SK-N-SH (cell line): ENCODE measurements at regions not wholly inside any gene's neighbourhood (a gene's known extent, or its start where the extent isn't known, plus 50 kb on each side); places are given as distances from the start of the nearest gene placed in this dataset.

ENCODE experiments used
- CTCF ChIA-PET: fragments of 300-600, 350-600 bp; formaldehyde crosslinking; extraction: SDS; loops from one replicate; lab custom pipeline; 2021; lab: Yijun Ruan, JAX
- POLR2A ChIA-PET: fragments of 350-600 bp; sonication (Branson Sonifier 250); formaldehyde crosslinking; extraction: SDS; loops from one replicate; lab custom pipeline; 2020; ENCODE audit warnings: antibody characterized with exemption, inconsistent platforms; lab: Yijun Ruan, JAX
- DNase-seq: peaks from one replicate; pipeline ENCODE4 v3.0.0; 2012
- H2AFZ ChIP-seq: fragments of 200-600 bp; sonication (generic); 2 replicates; pipeline ENCODE4 v1.8.1; 2016; ENCODE audit warnings: antibody characterized with exemption, mild to moderate bottlenecking, low read depth
- H3F3A ChIP-seq: fragments of 200-600 bp; sonication (generic); replicated peaks from 2 replicates; pipeline ENCODE3; 2016; ENCODE audit warnings: antibody characterized with exemption, mild to moderate bottlenecking; ENCODE audit not compliant: insufficient read depth
- H3K27ac ChIP-seq, 2 experiments: fragments of 200-500 bp in 1 of 2; fragments of 200-600 bp in 1 of 2; sonication (Bioruptor generic) in 1 of 2; sonication (generic), shearing (Covaris generic) in 1 of 2; 2 replicates each; pipeline versions ENCODE4 v1.5.1 to v1.6.1; 2014 to 2016; ENCODE audit warnings: low read depth in 2 of 2, inconsistent platforms in 1 of 2, low read length in 1 of 2, mild to moderate bottlenecking in 1 of 2, mixed read lengths in 1 of 2
- H3K27me3 ChIP-seq: fragments of 200-600 bp; sonication (generic), shearing (Covaris generic); 2 replicates; pipeline ENCODE4 v1.6.1; 2016; ENCODE audit warnings: mixed run types; ENCODE audit not compliant: insufficient read depth
- H3K36me3 ChIP-seq, 2 experiments: fragments of 200-500 bp in 1 of 2; fragments of 200-600 bp in 1 of 2; sonication (Bioruptor generic) in 1 of 2; sonication (generic) in 1 of 2; replicated peaks in 1 of 2; 2 replicates each; pipeline versions ENCODE3 to v1.5.1; 2014 to 2016; ENCODE audit warnings: low read length in 1 of 2, mild to moderate bottlenecking in 1 of 2; ENCODE audit not compliant: insufficient read depth in 2 of 2, control insufficient read depth in 1 of 2
- H3K4me1 ChIP-seq, 2 experiments: fragments of 200-500 bp in 1 of 2; fragments of 200-600 bp in 1 of 2; sonication (Bioruptor generic) in 1 of 2; sonication (generic), shearing (Covaris generic) in 1 of 2; 2 replicates each; pipeline versions ENCODE4 v1.5.1 to v1.6.1; 2014 to 2016; ENCODE audit warnings: low read depth in 1 of 2, low read length in 1 of 2, mixed run types in 1 of 2; ENCODE audit not compliant: insufficient read depth in 2 of 2, control insufficient read depth in 1 of 2
- H3K4me2 ChIP-seq: fragments of 200-600 bp; sonication (generic), shearing (Covaris generic); 2 replicates; pipeline ENCODE4 v1.6.1; 2017; ENCODE audit warnings: mixed run types
- H3K4me3 ChIP-seq, 2 experiments: fragments of 200-500 bp in 1 of 2; fragments of 200-600 bp in 1 of 2; sonication (Bioruptor generic) in 1 of 2; sonication (generic), shearing (Covaris generic) in 1 of 2; 2 replicates each; pipeline versions ENCODE4 v1.5.1 to v1.8.1; 2014 to 2016; ENCODE audit warnings: low read depth in 2 of 2, inconsistent platforms in 1 of 2, low read length in 1 of 2, mild to moderate bottlenecking in 1 of 2, mixed read lengths in 1 of 2, moderate library complexity in 1 of 2
- H3K79me2 ChIP-seq: fragments of 200-600 bp; sonication (generic); 2 replicates; pipeline ENCODE4 v1.8.1; 2017; ENCODE audit warnings: mild to moderate bottlenecking; ENCODE audit not compliant: insufficient read depth
- H3K9ac ChIP-seq: fragments of 200-600 bp; sonication (generic); 2 replicates; pipeline ENCODE4 v1.6.1; 2017; ENCODE audit warnings: mixed run types
- H3K9me2 ChIP-seq: fragments of 200-600 bp; sonication (generic); 2 replicates; pipeline ENCODE4 v1.6.1; 2017; ENCODE audit warnings: mixed run types
- H3K9me3 ChIP-seq: fragments of 200-600 bp; sonication (generic); 2 replicates; pipeline ENCODE4 v1.6.1; 2017; ENCODE audit warnings: mixed run types, mild to moderate bottlenecking, moderate library complexity
- H4K20me1 ChIP-seq: fragments of 200-600 bp; sonication (generic); 2 replicates; pipeline ENCODE4 v1.6.1; 2017; ENCODE audit warnings: mild to moderate bottlenecking, mixed run types; ENCODE audit not compliant: insufficient read depth
- ELF1 ChIP-seq: IDR thresholded peaks from 2 replicates; pipeline ENCODE4 v1.4.0; 2012
- EZH2phosphoT487 ChIP-seq: fragments of 200-600 bp; sonication (generic); IDR thresholded peaks from 2 replicates; pipeline ENCODE4 v1.6.1; 2017; ENCODE audit warnings: low read depth, mixed run types, mild to moderate bottlenecking, antibody characterized with exemption, moderate library complexity, borderline replicate concordance
- FOXJ3 ChIP-seq: sonication (generic); formaldehyde crosslinking; IDR thresholded peaks from 2 replicates; pipeline ENCODE4 v1.5.1; 2020; ENCODE audit warnings: mild to moderate bottlenecking, missing genetic modification reagents
- GABPA ChIP-seq: IDR thresholded peaks from 2 replicates; pipeline ENCODE4 v1.4.0; 2012; ENCODE audit warnings: low read depth, mild to moderate bottlenecking
- IRF3 ChIP-seq: fragments of 150-350 bp; IDR thresholded peaks from 2 replicates; pipeline ENCODE4 v1.6.1; 2016; ENCODE audit warnings: mild to moderate bottlenecking, low read depth, low read length
- MAX ChIP-seq: IDR thresholded peaks from 2 replicates; pipeline ENCODE4 v1.4.0; 2012; ENCODE audit warnings: low read depth
- MEF2A ChIP-seq: IDR thresholded peaks from 2 replicates; pipeline ENCODE4 v1.4.0; 2012; ENCODE audit warnings: low read depth, borderline replicate concordance
- MXI1 ChIP-seq: IDR thresholded peaks from 2 replicates; pipeline ENCODE4 v1.6.1; 2012; ENCODE audit warnings: mild to moderate bottlenecking, low read depth, low read length, improper control_type of control experiment
- NFIC ChIP-seq: IDR thresholded peaks from 2 replicates; pipeline ENCODE4 v1.4.0; 2012; ENCODE audit warnings: borderline replicate concordance
- NRF1 ChIP-seq: IDR thresholded peaks from 2 replicates; pipeline ENCODE4 v1.6.1; 2012; ENCODE audit warnings: low read depth, mild to moderate bottlenecking, low read length
- PBX3 ChIP-seq: IDR thresholded peaks from 2 replicates; pipeline ENCODE4; 2012
- RAD21 ChIP-seq: IDR thresholded peaks from 2 replicates; pipeline ENCODE4 v1.6.1; 2012; ENCODE audit warnings: mild to moderate bottlenecking, low read length
- RCOR1 ChIP-seq: fragments of 150-350 bp; IDR thresholded peaks from 2 replicates; pipeline ENCODE4 v1.6.1; 2017; ENCODE audit warnings: antibody characterized with exemption, low read length
- TCF12 ChIP-seq: IDR thresholded peaks from 2 replicates; pipeline ENCODE4 v1.4.0; 2012
- TEAD4 ChIP-seq: IDR thresholded peaks from 2 replicates; pipeline ENCODE4 v1.4.0; 2012; ENCODE audit warnings: mild to moderate bottlenecking, borderline replicate concordance; ENCODE audit not compliant: insufficient read depth
- USF2 ChIP-seq: fragments of 150-350 bp; IDR thresholded peaks from 2 replicates; pipeline ENCODE4 v1.6.1; 2017; ENCODE audit warnings: antibody characterized with exemption, low read length, low read depth, borderline replicate concordance
- WGBS: methylation state at CpG from one replicate; pipeline ENCODE4 v1.1.6; 2017; ENCODE audit warnings: low lambda C conversion rate; 5-methylcytosine and 5-hydroxymethylcytosine counted together

GRCh38 chr10:124286621-124287020 lies 132.1 kb downstream of the OAT start:
- no CpG with 5 or more reads among the region's 1 CpG for WGBS
- Histone ChIP-seq H3K79me2 (no peaks in the 10 kb centered on the region), H4K20me1 (no peaks in the 10 kb centered on the region), H3K4me2 (no peak overlapping the region), H3K9me2 (no peaks in the 10 kb centered on the region), H3K36me3 (no peaks in the 10 kb centered on the region), H3K4me1 (peaks cover 0 to 16% of the 10 kb centered on the region in 2 experiments; a peak in 2 of 4 replicates), H3K9ac (no peak overlapping the region), H3K9me3 (no peaks in the 10 kb centered on the region), H2AFZ (no peak overlapping the region), H3K4me3 (no peak overlapping the region), H3K27me3 (no peaks in the 10 kb centered on the region), H3K27ac (no peak overlapping the region), H3F3A (no peaks in the 10 kb centered on the region)
- CTCF ChIA-PET: interaction anchor here (1.4 kb wide), 1 partner anchor 292 kb away, joined by 7 read pairs; no protein-coding TSS in a partner anchor
- no peak for DNase-seq
- no peak for TF ChIP-seq MXI1
- POLR2A ChIA-PET: no interaction called here

GRCh38 chr10:124285587-124286527 lies 132.9 kb downstream of the OAT start:
- CTCF ChIA-PET: interaction anchor here (0.6 to 1.4 kb wide), 4 partner anchors 10 to 291 kb away, joined by 3 to 7 read pairs (median 3); no protein-coding TSS in a partner anchor
- 66% methylated on average over 21 of the region's 21 CpGs for WGBS
- DNase-seq: no peak
- Histone ChIP-seq H2AFZ (no peak overlapping the region), H3K4me1 (peaks cover 0 to 16% of the 10 kb centered on the region in 2 experiments; a peak in 2 of 4 replicates), H3K9me3 (no peaks in the 10 kb centered on the region), H3K4me2 (no peak overlapping the region), H3K9me2 (no peaks in the 10 kb centered on the region), H3K79me2 (no peaks in the 10 kb centered on the region), H3F3A (no peaks in the 10 kb centered on the region), H3K36me3 (no peaks in the 10 kb centered on the region), H4K20me1 (no peaks in the 10 kb centered on the region), H3K4me3 (no peak overlapping the region), H3K27me3 (no peaks in the 10 kb centered on the region), H3K9ac (no peak overlapping the region), H3K27ac (no peak overlapping the region)
- no peak for TF ChIP-seq MEF2A
- TF ChIP-seq PBX3: no peak
- no peak for TF ChIP-seq TEAD4
- TF ChIP-seq MAX: no peak
- no peak for TF ChIP-seq EZH2phosphoT487
- TF ChIP-seq USF2: no peak
- TF ChIP-seq NRF1: no peak
- TF ChIP-seq IRF3: no peak
- TF ChIP-seq FOXJ3: no peak
- no peak for TF ChIP-seq ELF1
- TF ChIP-seq NFIC: no peak
- TF ChIP-seq RCOR1: no peak
- no peak for TF ChIP-seq GABPA
- no peak for TF ChIP-seq TCF12
- no peak for TF ChIP-seq RAD21
- POLR2A ChIA-PET: no interaction called here
